Stimulated activated CD4-positive, alpha-beta T cell treated with anti-CD3 and anti-CD28 coated beads, Interleukin-1b, Interleukin-23, amount 100 ng/mL, for 48 hours (primary cell): ENCODE measurements at regions not wholly inside any gene's neighbourhood (a gene's known extent, or its start where the extent isn't known, plus 50 kb on each side); places are given as distances from the start of the nearest gene placed in this dataset.
"Not testable (repeated sequence)": the region's sequence is repeated elsewhere in the genome, so short reads cannot be mapped to it uniquely, and the experiment has no call there.

ENCODE experiments used
- DNase-seq: peaks from one replicate; pipeline ENCODE4 v3.0.0-alpha.2; 2020

GRCh38 chr4:97013309-97013708 is 1130.0 kb downstream of the STPG2 start:
- DNase-seq, result no peak

- DNase-seq, result no peak
Measured at GRCh38 chr4:97013711-97014110, 1129.6 kb downstream of the STPG2 start.

GRCh38 chr4:97015301-97015700 is 1128.0 kb downstream of the STPG2 start:
- DNase-seq, result no peak

DNA sequence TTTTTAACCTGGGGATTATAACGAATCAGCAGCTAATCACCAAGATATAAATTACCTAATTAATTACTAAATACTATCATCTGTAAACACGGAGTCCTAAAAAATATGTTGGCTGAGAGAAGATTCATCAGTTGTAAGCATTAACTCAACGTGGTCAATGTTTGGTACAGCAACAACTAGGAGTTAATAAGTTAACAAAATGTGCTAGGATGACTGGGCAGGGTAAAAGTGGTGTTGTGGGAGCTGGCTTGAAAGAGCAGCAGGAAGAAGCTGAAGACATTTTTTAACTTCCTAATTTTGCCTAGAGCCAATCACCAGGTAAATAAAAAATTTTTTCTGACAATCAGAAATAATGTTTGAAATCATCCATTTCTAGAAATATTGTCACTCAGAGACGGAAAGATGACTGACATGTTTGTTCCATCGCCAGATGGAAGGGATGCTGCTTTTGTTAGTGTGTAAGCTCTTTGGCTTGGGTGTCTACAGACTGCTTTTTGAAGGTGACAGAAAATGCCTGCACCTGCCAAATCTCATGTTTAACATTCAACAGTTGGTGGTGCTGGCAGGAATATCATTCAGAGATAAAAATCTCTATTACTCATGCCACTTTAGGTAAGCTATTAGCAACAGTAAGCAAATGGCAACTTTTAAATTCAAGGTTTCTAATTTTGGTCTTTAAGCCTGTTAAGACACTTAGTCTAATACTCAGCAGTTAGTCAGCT is 1126.9 kb downstream of the STPG2 start:
- no peak for DNase-seq

GRCh38 chr4:97027728-97028410 is 1115.4 kb downstream of the STPG2 start:
- DNase-seq, result no peak

DNA sequence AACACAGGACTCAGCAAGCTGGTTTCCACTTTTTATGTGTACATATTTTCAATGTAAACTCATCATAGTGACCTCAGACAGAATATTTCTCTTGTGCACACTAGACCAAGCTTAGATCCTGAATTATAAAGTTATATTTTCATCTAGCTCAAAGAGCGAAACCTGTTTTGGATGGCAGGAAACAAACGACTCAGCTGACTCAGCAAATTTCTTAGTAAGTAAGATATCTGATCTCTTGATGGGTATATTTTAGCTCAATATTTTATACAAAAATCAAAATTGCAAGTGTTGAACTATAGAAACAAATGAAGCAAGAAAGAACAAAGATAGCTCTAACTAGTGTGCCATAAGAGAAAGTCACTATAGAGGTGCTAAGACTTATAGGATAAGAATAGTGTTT is 1114.5 kb downstream of the STPG2 start:
- no peak for DNase-seq

- not testable (repeated sequence) for DNase-seq
Measured at GRCh38 chr4:97037411-97038145, 1105.7 kb downstream of the STPG2 start.

- no peak for DNase-seq
Measured at GRCh38 chr4:97038146-97038516, 1105.1 kb downstream of the STPG2 start.

DNA sequence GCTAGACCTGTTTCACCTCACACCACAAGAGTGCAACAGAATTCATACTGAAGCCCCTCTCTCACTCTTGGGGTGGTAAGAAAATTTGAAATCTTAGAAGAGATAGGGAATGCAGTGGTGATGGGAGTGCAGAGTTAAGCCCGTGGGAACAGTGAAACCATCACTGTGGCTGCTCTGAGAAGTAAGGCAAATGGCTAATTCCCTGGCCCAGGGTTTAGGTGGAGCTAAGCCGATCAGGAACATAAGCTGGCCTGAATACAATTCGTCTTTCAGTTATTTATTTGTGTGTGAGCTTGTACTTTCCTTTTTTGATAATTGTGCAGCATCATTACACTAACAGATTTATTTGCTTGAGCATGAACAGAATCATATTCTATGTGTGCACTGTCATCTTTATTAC is 1070.6 kb downstream of the STPG2 start:
- no peak for DNase-seq

- DNase-seq, result no peak
Measured at GRCh38 chr4:97073194-97073593, 1070.1 kb downstream of the STPG2 start.

GRCh38 chr4:97074531-97074930 is 1068.7 kb downstream of the STPG2 start:
- DNase-seq, result no peak

DNA sequence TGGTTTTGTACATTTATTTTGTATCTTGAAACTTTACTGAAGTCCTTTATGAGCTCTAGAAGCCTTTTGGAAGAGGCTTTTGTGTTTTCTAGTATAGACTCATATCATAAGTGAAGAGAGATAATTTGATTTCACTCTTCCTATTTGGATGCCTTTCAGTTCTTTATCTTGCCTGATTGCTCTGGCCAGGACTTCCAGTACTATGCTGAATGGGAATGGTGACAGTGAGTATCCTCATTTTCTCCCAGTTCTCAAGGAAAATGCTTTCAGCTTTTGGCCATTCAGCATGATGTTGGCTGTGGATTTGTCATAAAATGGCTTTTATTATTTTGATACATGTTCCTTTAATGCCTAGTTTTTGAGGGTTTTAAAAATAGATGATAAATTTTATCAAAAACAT is 1061.3 kb downstream of the STPG2 start:
- no peak for DNase-seq

DNA sequence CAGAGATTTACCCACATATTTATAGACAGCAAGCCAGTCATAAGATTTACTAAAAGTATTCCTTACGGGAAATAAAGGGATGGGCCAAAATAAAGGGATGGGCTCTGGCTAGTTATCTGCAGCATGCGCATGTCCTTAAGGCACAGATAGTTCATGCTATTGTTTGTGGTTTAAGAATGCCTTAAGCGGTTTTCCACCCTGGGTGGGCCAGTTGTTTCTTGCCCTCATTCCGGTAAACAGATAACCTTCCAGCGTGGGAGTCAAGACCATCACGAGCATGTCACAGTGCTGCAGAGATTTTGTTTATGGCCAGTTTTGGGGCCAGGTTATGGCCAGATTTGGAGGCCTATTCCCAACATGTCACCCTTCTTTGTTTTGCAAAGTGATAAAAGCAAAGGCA is 1046.2 kb downstream of the STPG2 start:
- not testable (repeated sequence) for DNase-seq

DNA sequence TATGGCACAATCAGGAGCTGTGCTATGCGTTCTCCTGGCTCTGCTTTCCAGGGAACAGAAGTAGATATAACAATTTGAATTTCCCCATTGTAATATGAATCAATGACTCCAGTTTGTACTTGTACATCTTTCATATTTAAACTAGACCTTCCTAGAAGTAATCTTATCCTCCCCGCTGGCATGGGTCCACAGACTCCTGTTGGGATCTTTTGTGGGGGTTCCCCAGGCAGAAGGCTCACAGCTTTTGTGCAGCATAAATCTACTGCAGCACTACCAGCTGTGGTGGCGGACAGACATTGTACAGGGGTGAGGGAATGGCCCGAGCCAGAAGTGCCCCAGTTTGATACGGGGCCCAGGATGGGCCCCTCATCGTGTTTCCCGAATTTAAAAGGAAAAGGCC is 1042.1 kb downstream of the STPG2 start:
- DNase-seq, result not testable (repeated sequence)

GRCh38 chr4:97103252-97103651 is 1040.0 kb downstream of the STPG2 start:
- DNase-seq, result no peak

- no peak for DNase-seq
Measured at GRCh38 chr4:97104006-97104405, 1039.3 kb downstream of the STPG2 start.

DNA sequence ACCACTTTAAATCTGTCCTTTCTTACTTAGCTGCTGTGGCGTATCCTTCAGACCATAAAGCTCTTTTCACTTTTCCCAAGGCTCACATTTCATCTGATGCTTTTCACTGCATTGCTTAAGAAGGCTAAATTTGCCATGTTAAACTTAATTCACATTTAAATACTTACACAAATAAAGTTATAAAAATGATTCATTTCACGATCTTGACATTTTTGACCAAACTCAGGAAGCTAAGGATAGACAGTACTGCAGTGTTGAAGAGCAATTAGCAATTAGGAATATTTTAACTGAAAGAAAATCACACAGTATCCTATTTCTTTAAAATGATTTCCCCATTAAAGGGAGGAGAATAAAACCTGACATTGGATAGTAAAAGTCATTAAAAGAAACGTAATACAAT is 1038.6 kb downstream of the STPG2 start:
- DNase-seq, result no peak

DNA sequence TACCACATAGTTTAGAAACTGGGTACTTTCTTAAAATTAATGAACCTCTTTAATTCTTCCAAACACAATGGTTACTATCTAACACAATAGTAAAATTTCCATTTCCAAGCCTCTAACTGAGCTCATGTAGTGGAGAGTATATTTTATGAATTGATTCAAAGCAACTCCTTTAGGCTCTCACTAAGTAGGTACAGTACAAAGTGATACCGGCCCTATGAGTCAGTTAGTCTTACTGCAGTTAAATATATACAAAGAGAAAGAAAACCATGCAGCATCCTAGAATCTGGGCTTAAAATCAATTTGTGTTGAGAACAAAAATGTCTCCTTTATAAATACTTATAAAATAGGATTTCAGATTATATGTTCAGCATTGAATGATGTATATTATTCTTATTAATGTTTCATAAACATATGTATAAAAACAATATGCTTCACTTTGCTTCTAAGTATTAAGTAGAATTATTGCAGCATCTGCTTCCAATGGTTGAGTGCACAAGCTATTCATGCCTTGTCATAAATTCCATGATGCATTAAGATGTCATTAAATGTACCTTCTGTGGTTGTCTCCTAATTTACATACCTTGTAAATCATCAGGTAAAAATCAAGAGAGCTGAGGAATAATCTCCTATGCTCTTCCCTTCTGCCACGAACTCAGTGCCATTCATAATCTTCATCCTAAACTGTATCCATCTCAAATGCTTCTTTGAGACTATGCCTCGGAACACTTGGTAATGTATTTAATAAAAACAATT is 1037.8 kb downstream of the STPG2 start:
- no peak for DNase-seq

DNA sequence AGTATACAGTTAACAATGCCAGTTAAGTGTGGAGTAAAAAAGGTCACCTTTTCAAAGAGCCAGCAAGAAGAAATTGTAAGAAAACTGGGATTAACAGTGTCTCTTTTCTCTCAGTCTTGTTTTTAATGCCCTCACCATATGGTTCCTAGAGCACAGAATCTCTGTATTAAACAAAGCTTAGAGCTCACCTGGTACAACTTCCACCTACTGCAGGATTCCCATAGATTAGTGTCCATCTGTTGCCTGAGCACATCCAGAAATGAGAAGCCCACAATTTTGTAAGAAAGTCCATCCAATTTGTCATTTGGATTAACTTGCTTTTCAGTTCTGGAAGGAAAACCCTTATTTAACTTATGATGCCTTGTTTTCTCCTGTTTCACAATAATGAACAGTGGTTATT is 1037.1 kb downstream of the STPG2 start:
- no peak for DNase-seq

- no peak for DNase-seq
Measured at GRCh38 chr4:97110506-97110905, 1032.8 kb downstream of the STPG2 start.

DNA sequence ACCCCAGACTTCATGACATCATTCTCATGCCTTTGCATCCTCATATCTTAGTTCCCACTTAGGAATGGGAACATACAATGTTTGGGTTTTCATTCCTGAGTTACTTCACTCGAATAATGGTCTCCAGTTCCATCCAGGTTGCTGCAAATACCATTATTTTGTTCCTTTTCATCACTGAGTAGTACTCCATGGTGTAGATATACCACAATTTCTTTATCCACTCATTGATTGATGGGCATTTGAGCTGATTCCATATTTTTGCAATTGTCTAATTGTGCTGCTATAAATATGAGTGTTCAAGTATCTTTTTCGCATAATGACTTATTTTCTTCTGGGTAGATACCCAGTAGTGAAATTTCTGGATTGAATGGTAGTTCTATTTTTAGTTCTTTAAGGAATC is 1026.8 kb downstream of the STPG2 start:
- DNase-seq, result no peak

DNA sequence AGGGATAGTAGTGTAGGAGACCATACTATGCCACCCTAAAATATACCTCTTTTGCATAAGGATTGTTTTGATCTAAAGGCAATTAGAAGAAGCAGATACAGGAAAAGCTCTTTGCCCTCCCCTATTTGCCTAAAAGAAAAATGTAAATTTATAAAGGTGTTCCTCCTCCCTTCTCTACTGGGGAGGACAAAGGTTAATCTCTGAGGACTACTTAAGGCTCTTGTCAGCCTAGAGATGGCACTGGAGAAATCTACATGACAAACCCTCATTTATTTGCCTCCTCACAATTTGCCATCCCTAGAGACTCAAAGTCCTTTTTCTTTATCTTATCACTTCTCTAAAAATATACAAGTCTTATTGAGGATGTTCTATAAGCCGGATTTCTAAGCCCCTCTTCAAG is 1021.8 kb downstream of the STPG2 start:
- DNase-seq, result no peak

DNA sequence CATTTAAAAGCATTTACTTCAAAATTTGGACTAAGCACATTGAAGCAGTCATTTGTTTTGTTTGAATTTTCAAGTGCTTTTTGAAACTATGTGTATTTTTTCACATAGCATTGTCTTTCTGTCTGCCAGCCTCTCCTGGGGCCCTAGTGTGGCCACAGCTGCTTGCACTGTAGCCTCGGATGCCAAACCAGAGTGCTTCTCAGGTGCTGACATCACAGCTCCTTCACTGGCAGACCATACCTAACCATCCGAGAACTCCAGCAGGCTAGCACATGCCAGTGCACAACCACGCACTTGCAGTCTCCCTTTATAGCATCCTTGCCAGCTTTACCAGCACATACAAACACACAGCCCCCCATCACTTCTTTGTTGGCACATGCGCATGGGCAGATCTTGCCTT is 1019.7 kb downstream of the STPG2 start:
- DNase-seq, result no peak
